ENCODE measurements at regions not wholly inside any gene's neighbourhood (a gene's known extent, or its start where the extent isn't known, plus 50 kb on each side); places are given as distances from the start of the nearest gene placed in this dataset.

GRCh38 chr6:144335311-144335861, 50.3 kb downstream of the UTRN start:
- DNase-seq (ENCODE audit: low spot score): no peak
- Histone ChIP-seq H3K4me1 (peaks cover 0 to 64% of the 10 kb centered on the region in 2 donors), H3K4me3 (no peak overlapping the region), H3K27me3 (no peaks in the 10 kb centered on the region), H3K27ac (no peak overlapping the region), H3K36me3 (no peaks in the 10 kb centered on the region), H3K9me3 (no peaks in the 10 kb centered on the region)
- TF ChIP-seq CTCF (IDR thresholded peaks at IDR 0.05): no peak

GRCh38 chr6:144335914-144336313, 50.8 kb downstream of the UTRN start:
- H3K4me1 ChIP-seq: peaks cover 0 to 64% of the 10 kb centered on the region in 2 donors
- no peaks in the 10 kb centered on the region for H3K9me3 ChIP-seq
- TF ChIP-seq CTCF (IDR thresholded peaks at IDR 0.05): no peak
- no peaks in the 10 kb centered on the region for H3K27me3 ChIP-seq
- no peaks in the 10 kb centered on the region for H3K36me3 ChIP-seq
- H3K4me3 ChIP-seq: no peak overlapping the region
- DNase-seq (ENCODE audit: low spot score): no peak
- no peak overlapping the region for H3K27ac ChIP-seq

GRCh38 chr6:144336900-144337299, 51.8 kb downstream of the UTRN start:
- Histone ChIP-seq H3K36me3 (no peaks in the 10 kb centered on the region), H3K4me3 (no peak overlapping the region), H3K4me1 (peaks cover 0 to 64% of the 10 kb centered on the region in 2 donors), H3K27ac (no peak overlapping the region), H3K27me3 (no peaks in the 10 kb centered on the region), H3K9me3 (no peaks in the 10 kb centered on the region)
- TF ChIP-seq CTCF (IDR thresholded peaks at IDR 0.05): no peak
- no peak for DNase-seq (ENCODE audit: low spot score)

- DNase-seq (ENCODE audit: low spot score): no peak
- TF ChIP-seq CTCF (IDR thresholded peaks at IDR 0.05): no peak
- no peak overlapping the region for H3K27ac ChIP-seq
Measured at GRCh38 chr6:144338474-144338873, 53.3 kb downstream of the UTRN start.

GRCh38 chr6:144338951-144339700, 54.0 kb downstream of the UTRN start:
- Histone ChIP-seq H3K4me1 (peaks cover 0 to 73% of the 10 kb centered on the region in 2 donors), H3K36me3 (no peaks in the 10 kb centered on the region), H3K27me3 (no peaks in the 10 kb centered on the region), H3K4me3 (no peak overlapping the region), H3K9me3 (no peaks in the 10 kb centered on the region), H3K27ac (no peak overlapping the region)
- TF ChIP-seq CTCF (IDR thresholded peaks at IDR 0.05): no peak
- DNase-seq (ENCODE audit: low spot score): no peak

More at GRCh38 chr6:144338474-144338873, 53.3 kb downstream of the UTRN start:
- Histone ChIP-seq H3K4me3 (no peak overlapping the region), H3K9me3 (no peaks in the 10 kb centered on the region), H3K36me3 (no peaks in the 10 kb centered on the region), H3K27me3 (no peaks in the 10 kb centered on the region), H3K4me1 (peaks cover 0 to 73% of the 10 kb centered on the region in 2 donors)
